Transverse colon (tissue), 4 donors: ENCODE measurements at regions not wholly inside any gene's neighbourhood (a gene's known extent, or its start where the extent isn't known, plus 50 kb on each side); places are given as distances from the start of the nearest gene placed in this dataset.

Experiments used
- DNase-seq: peaks from one replicate; pipeline ENCODE4 v3.0.0-alpha.2; 2019
- H3K27ac ChIP-seq, 4 donors: fragments of 200-600 bp; sonication (generic); 2 replicates each; pipeline ENCODE4 v1.5.1; 2016 to 2018; ENCODE audit warnings: inconsistent platforms in 4 of 4
- H3K27me3 ChIP-seq: fragments of 200-600 bp; sonication (generic); 2 replicates; pipeline ENCODE4 v1.5.1; 2017; ENCODE audit warnings: inconsistent platforms
- H3K36me3 ChIP-seq, 4 donors: fragments of 200-600 bp; sonication (generic); 2 replicates each; pipeline ENCODE4 v1.5.1; 2017 to 2019; ENCODE audit warnings: inconsistent platforms in 4 of 4
- H3K4me1 ChIP-seq, 4 donors: fragments of 200-600 bp; sonication (generic); 2 replicates each; pipeline ENCODE4 v1.5.1; 2017 to 2020; ENCODE audit warnings: inconsistent platforms in 4 of 4
- H3K4me3 ChIP-seq, 4 donors: fragments of 200-600 bp; sonication (generic); 1 replicate in 1 of 4; 2 replicates in 3 of 4; pipeline versions ENCODE4 v1.5.1 to v1.6.1; 2017 to 2019; ENCODE audit warnings: inconsistent platforms in 4 of 4
- H3K9me3 ChIP-seq, 2 donors: fragments of 200-600 bp; sonication (generic); 2 replicates each; pipeline ENCODE4 v1.5.1; 2017 to 2019; ENCODE audit warnings: inconsistent platforms in 2 of 2
- CTCF ChIP-seq, 5 experiments: fragments of 200-600 bp in 3 of 5; fragments of 450-650 bp in 2 of 5; sonication (generic) in 3 of 5; IDR thresholded peaks; 1 replicate in 2 of 5; 2 replicates in 3 of 5; pipeline ENCODE4 v1.5.1; 2016 to 2017; ENCODE audit warnings: antibody characterized with exemption in 5 of 5, inconsistent platforms in 3 of 5, mild to moderate bottlenecking in 2 of 5, moderate library complexity in 1 of 5
- EP300 ChIP-seq: sonication (generic); formaldehyde crosslinking; IDR thresholded peaks from one replicate; pipeline ENCODE4 v1.6.1; 2017; ENCODE audit warnings: antibody characterized with exemption, low read depth
- POLR2A ChIP-seq: fragments of 450-650 bp; IDR thresholded peaks from one replicate; pipeline ENCODE4 v1.6.1; 2016; ENCODE audit warnings: antibody characterized with exemption, mild to moderate bottlenecking, moderate library complexity
- POLR2AphosphoS5 ChIP-seq, 3 donors: sonication (generic); formaldehyde crosslinking; IDR thresholded peaks; one replicate each; pipeline ENCODE4 v1.6.1; 2016; ENCODE audit warnings: antibody characterized with exemption in 3 of 3
- WGBS, 2 donors: methylation state at CpG; one replicate each; pipeline ENCODE4 v1.1.5; 2018; ENCODE audit warnings: low coverage in 1 of 2; 5-methylcytosine and 5-hydroxymethylcytosine counted together
- in situ Hi-C, 4 donors: fragments of 200-750 bp; cut with MboI; loops; one replicate each; pipeline versions ENCODE4 v1.15.0 to v1.15.1; 2017; ENCODE audit warnings: low sequenced_read_pairs in 3 of 4, low pct_ligation_motif_present in 1 of 4, low pct_unique_long_range_greater_than_20kb in 1 of 4
- intact Hi-C: fragments of 100-400 bp; cut with DNase I; formaldehyde crosslinking; loops from one replicate; pipeline ENCODE4 v1.15.1; 2023; ENCODE audit warnings: low total_unique reads

- in situ Hi-C loops (no loop called here), intact Hi-C loops (no loop called here)
- H3K4me3 ChIP-seq, result no peak overlapping the region
- no peaks in the 10 kb centered on the region for H3K27me3 ChIP-seq
- H3K9me3 ChIP-seq, result peaks cover 0 to 3% of the 10 kb centered on the region in 2 donors
- H3K4me1 ChIP-seq, result no peaks in the 10 kb centered on the region
- H3K36me3 ChIP-seq, result no peaks in the 10 kb centered on the region
- WGBS, 2 donors, result 70 to 78% methylated on average over 2 of the region's 2 CpGs
- no peak overlapping the region for H3K27ac ChIP-seq
- DNase-seq, result no peak
- TF ChIP-seq POLR2AphosphoS5 (IDR thresholded peaks at IDR 0.05) (no peak), EP300 (no peak), CTCF (IDR thresholded peaks at IDR 0.05) (no peak), POLR2A (no peak)
Observed at GRCh38 chr7:145957160-145957890, 159.3 kb upstream of the CNTNAP2 start.

- 78 to 93% methylated on average over 1 of the region's 1 CpG for WGBS, 2 donors
- Histone ChIP-seq H3K9me3 (peaks cover 0 to 6% of the 10 kb centered on the region in 2 donors), H3K4me3 (no peak overlapping the region), H3K4me1 (no peaks in the 10 kb centered on the region), H3K27ac (no peak overlapping the region), H3K27me3 (no peaks in the 10 kb centered on the region), H3K36me3 (no peaks in the 10 kb centered on the region)
- no peak for TF ChIP-seq EP300
- no peak for TF ChIP-seq CTCF (IDR thresholded peaks at IDR 0.05)
- TF ChIP-seq POLR2A, result no peak
- no peak for TF ChIP-seq POLR2AphosphoS5 (IDR thresholded peaks at IDR 0.05)
- intact Hi-C loops (no loop called here), in situ Hi-C loops (no loop called here)
- no peak for DNase-seq
Observed at GRCh38 chr7:145951566-145951965, 165.0 kb upstream of the CNTNAP2 start.

GRCh38 chr7:145928937-145929336 lies 187.7 kb upstream of the CNTNAP2 start:
- Histone ChIP-seq H3K27me3 (no peaks in the 10 kb centered on the region), H3K4me1 (no peaks in the 10 kb centered on the region), H3K9me3 (no peaks in the 10 kb centered on the region), H3K4me3 (no peak overlapping the region), H3K27ac (no peak overlapping the region), H3K36me3 (no peaks in the 10 kb centered on the region)
- TF ChIP-seq POLR2A (no peak), EP300 (no peak), CTCF (IDR thresholded peaks at IDR 0.05) (no peak), POLR2AphosphoS5 (IDR thresholded peaks at IDR 0.05) (no peak)
- WGBS, 2 donors, result 0 to 23% methylated on average over 1 of the region's 1 CpG
- no peak for DNase-seq
- intact Hi-C loops (no loop called here), in situ Hi-C loops (no loop called here)

GRCh38 chr7:145919712-145920111 lies 196.9 kb upstream of the CNTNAP2 start:
- no peak overlapping the region for H3K27ac ChIP-seq

More at GRCh38 chr7:145919712-145920111, 196.9 kb upstream of the CNTNAP2 start:
- DNase-seq, result no peak
- in situ Hi-C loops (no loop called here), intact Hi-C loops (no loop called here)
- 82 to 85% methylated on average over 1 of the region's 1 CpG for WGBS, 2 donors
- H3K36me3 ChIP-seq, result no peaks in the 10 kb centered on the region
- no peaks in the 10 kb centered on the region for H3K4me1 ChIP-seq
- no peak for TF ChIP-seq POLR2AphosphoS5 (IDR thresholded peaks at IDR 0.05)
- no peak for TF ChIP-seq POLR2A
- no peak for TF ChIP-seq CTCF (IDR thresholded peaks at IDR 0.05)
- no peak for TF ChIP-seq EP300
- H3K27me3 ChIP-seq, result no peaks in the 10 kb centered on the region
- H3K4me3 ChIP-seq, result no peak overlapping the region
- H3K9me3 ChIP-seq, result peaks cover 7 to 13% of the 10 kb centered on the region in 2 donors
